Kidney (tissue), 13 donors: ENCODE measurements at regions not wholly inside any gene's neighbourhood (a gene's known extent, or its start where the extent isn't known, plus 50 kb on each side); places are given as distances from the start of the nearest gene placed in this dataset.

ENCODE experiments used
- DNase-seq, 5 donors: peaks; one replicate each; pipeline ENCODE4 v3.0.0-alpha.2; 2013 to 2020
- FAIRE-seq: peaks from 2 replicates; lab custom pipeline; 2012; peaks lifted over from hg19 to GRCh38; lab: Jason Lieb, UNC
- H3K27ac ChIP-seq, 2 donors: one replicate each; pipeline ENCODE4 v1.7.0; 2013; ENCODE audit warnings: low read depth in 2 of 2, low read length in 2 of 2, inconsistent platforms in 1 of 2
- H3K27me3 ChIP-seq: one replicate; pipeline ENCODE4 v1.7.1; 2013; ENCODE audit warnings: low read length, inconsistent platforms; ENCODE audit not compliant: control insufficient read depth, insufficient read depth
- H3K36me3 ChIP-seq, 3 donors: one replicate each; pipeline versions ENCODE4 v1.7.0 to v1.7.1; 2013; ENCODE audit warnings: low read length in 3 of 3, control low read depth in 1 of 3, inconsistent platforms in 1 of 3; ENCODE audit not compliant: insufficient read depth in 3 of 3, control insufficient read depth in 2 of 3
- H3K4me1 ChIP-seq, 3 donors: one replicate each; pipeline versions ENCODE4 v1.7.0 to v1.7.1; 2013; ENCODE audit warnings: low read length in 3 of 3, inconsistent platforms in 1 of 3, low read depth in 1 of 3; ENCODE audit not compliant: control insufficient read depth in 2 of 3, insufficient read depth in 2 of 3
- H3K4me3 ChIP-seq, 3 donors: one replicate each; pipeline versions ENCODE4 v1.7.0 to v1.8.1; 2013; ENCODE audit warnings: low read length in 3 of 3, control low read depth in 1 of 3, inconsistent platforms in 1 of 3
- H3K9ac ChIP-seq, 3 donors: one replicate each; pipeline versions ENCODE4 v1.7.0 to v1.7.1; 2013; ENCODE audit warnings: low read length in 3 of 3, control low read depth in 1 of 3, inconsistent platforms in 1 of 3
- H3K9me3 ChIP-seq, 3 donors: one replicate each; pipeline versions ENCODE4 v1.7.0 to v1.7.1; 2013; ENCODE audit warnings: low read length in 3 of 3, control low read depth in 1 of 3, inconsistent platforms in 1 of 3; ENCODE audit not compliant: control insufficient read depth in 2 of 3, insufficient read depth in 1 of 3
- CTCF ChIP-seq: IDR thresholded peaks from 3 replicates; pipeline ENCODE4 v1.5.1; 2012; ENCODE audit warnings: mild to moderate bottlenecking, moderate library complexity, borderline replicate concordance; ENCODE audit not compliant: insufficient read depth; ENCODE audit errors: extremely low read depth
- intact Hi-C: fragments of 100-400 bp; cut with DNase I; formaldehyde crosslinking; loops from one replicate; pipeline ENCODE4 v1.11.1; 2022
- donor health status: control.
- donor health status: control.
- donor health status: control.
- donor health status: control.
- donor health status: control.
- donor health status: DM: yes; HTN: yes; CAD: no.
- donor health status: Normal renal cell carcinoma (clear cell type).

GRCh38 chr2:8433390-8433789, 248.5 kb upstream of the ID2 start:
- peak in 1 of 5 donors; percentile 0 for DNase-seq
- Histone ChIP-seq H3K27me3 (no peaks in the 10 kb centered on the region), H3K36me3 (no peaks in the 10 kb centered on the region), H3K4me1 (no peaks in the 10 kb centered on the region), H3K27ac (no peak overlapping the region), H3K9ac (no peak overlapping the region), H3K9me3 (no peaks in the 10 kb centered on the region), H3K4me3 (no peak overlapping the region)
- TF ChIP-seq CTCF = no peak
- intact Hi-C loops = no loop called here
- FAIRE-seq = no peak

GRCh38 chr2:8435608-8436007, 246.2 kb upstream of the ID2 start:
- H3K27ac ChIP-seq = no peak overlapping the region
- DNase-seq = peak in 1 of 5 donors; percentile 5
- FAIRE-seq = no peak
- intact Hi-C loops = no loop called here
- no peaks in the 10 kb centered on the region for H3K27me3 ChIP-seq
- no peak overlapping the region for H3K4me3 ChIP-seq
- no peak overlapping the region for H3K9ac ChIP-seq
- no peaks in the 10 kb centered on the region for H3K4me1 ChIP-seq
- H3K36me3 ChIP-seq = no peaks in the 10 kb centered on the region
- no peaks in the 10 kb centered on the region for H3K9me3 ChIP-seq
- TF ChIP-seq CTCF = no peak

GRCh38 chr2:8436585-8436984, 245.3 kb upstream of the ID2 start:
- Histone ChIP-seq H3K9me3 (no peaks in the 10 kb centered on the region), H3K9ac (no peak overlapping the region), H3K27me3 (no peaks in the 10 kb centered on the region), H3K27ac (no peak overlapping the region), H3K4me1 (no peaks in the 10 kb centered on the region), H3K36me3 (no peaks in the 10 kb centered on the region), H3K4me3 (no peak overlapping the region)
- TF ChIP-seq CTCF = no peak
- intact Hi-C loops = no loop called here
- FAIRE-seq (no peak), DNase-seq (no peak)
